ENCODE measurements at regions not wholly inside any gene's neighbourhood (a gene's known extent, or its start where the extent isn't known, plus 50 kb on each side); places are given as distances from the start of the nearest gene placed in this dataset.

DNA sequence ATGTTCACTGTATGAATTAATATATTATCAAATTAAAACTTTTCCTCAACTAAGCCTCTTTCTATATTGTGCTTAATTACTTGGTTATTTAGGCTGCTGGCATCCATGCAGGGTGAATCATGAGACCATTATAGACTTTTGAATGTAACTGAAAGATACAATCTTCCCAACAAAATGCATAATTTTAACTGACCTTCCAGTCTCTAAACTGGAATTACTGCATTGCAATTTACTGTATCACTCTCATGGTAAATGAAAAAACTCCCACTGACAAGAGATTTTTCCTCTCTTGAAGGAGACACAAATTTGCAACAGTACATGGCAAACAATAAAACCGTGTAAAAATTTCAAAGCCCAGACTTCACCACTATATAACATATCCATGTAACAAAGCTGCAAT is 349.5 kb downstream of the DRD1 start:
- TF ChIP-seq PHF8 (IDR thresholded peaks at IDR 0.05; ENCODE audit: borderline replicate concordance, low read depth) (no peak), EHMT2 (IDR thresholded peaks at IDR 0.05; ENCODE audit: low read depth) (no peak), POLR2A (IDR thresholded peaks at IDR 0.05; ENCODE audit: low read length) (no peak), POLR2AphosphoS2 (conservative IDR thresholded peaks at IDR 0.05; ENCODE audit: low read length) (no peak), HOXB5 (CRISPR knock-in tag; IDR thresholded peaks at IDR 0.05) (no peak), MAFK (IDR thresholded peaks at IDR 0.05; ENCODE audit: partially characterized antibody) (no peak), RAD21 (conservative IDR thresholded peaks at IDR 0.05 in 1 of 2, IDR thresholded peaks at IDR 0.05 in 1 of 2) (no peak), ZFP36 (IDR thresholded peaks at IDR 0.05; ENCODE audit: borderline replicate concordance, partially characterized antibody) (no peak), CEBPB (IDR thresholded peaks at IDR 0.05) (no peak), RFX5 (IDR thresholded peaks at IDR 0.05) (no peak)
- TF ChIP-seq, protein P1, sequence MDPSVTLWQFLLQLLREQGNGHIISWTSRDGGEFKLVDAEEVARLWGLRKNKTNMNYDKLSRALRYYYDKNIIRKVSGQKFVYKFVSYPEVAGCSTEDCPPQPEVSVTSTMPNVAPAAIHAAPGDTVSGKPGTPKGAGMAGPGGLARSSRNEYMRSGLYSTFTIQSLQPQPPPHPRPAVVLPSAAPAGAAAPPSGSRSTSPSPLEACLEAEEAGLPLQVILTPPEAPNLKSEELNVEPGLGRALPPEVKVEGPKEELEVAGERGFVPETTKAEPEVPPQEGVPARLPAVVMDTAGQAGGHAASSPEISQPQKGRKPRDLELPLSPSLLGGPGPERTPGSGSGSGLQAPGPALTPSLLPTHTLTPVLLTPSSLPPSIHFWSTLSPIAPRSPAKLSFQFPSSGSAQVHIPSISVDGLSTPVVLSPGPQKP (IDR thresholded peaks at IDR 0.05; ENCODE audit: low read depth, low read length): no peak
- TF ChIP-seq, protein P2, sequence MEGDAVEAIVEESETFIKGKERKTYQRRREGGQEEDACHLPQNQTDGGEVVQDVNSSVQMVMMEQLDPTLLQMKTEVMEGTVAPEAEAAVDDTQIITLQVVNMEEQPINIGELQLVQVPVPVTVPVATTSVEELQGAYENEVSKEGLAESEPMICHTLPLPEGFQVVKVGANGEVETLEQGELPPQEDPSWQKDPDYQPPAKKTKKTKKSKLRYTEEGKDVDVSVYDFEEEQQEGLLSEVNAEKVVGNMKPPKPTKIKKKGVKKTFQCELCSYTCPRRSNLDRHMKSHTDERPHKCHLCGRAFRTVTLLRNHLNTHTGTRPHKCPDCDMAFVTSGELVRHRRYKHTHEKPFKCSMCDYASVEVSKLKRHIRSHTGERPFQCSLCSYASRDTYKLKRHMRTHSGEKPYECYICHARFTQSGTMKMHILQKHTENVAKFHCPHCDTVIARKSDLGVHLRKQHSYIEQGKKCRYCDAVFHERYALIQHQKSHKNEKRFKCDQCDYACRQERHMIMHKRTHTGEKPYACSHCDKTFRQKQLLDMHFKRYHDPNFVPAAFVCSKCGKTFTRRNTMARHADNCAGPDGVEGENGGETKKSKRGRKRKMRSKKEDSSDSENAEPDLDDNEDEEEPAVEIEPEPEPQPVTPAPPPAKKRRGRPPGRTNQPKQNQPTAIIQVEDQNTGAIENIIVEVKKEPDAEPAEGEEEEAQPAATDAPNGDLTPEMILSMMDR (IDR thresholded peaks at IDR 0.05): no peak

Data from A549 (cell line).